ENCODE measurements at regions not wholly inside any gene's neighbourhood (a gene's known extent, or its start where the extent isn't known, plus 50 kb on each side); places are given as distances from the start of the nearest gene placed in this dataset.

DNA sequence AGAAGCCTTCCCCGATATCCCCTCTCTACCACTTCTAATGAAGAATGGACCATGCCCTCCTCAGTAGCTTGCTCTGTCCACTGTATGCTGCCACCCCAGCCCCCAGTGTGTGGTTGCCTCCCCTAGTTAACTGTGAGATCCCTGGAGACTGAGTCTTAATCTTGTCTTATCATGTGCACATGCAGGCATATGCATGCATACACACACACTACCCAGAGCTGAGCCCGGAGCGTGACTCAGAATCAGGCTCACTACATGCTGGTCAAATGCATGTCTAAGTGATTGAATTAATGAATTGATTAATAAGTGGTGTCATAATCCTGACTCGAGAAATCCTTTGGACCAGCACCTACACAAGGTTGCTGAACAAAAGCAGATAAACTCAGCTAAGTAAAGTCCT is 99.4 kb downstream of the CCT6B start:
- TF ChIP-seq, protein P1, sequence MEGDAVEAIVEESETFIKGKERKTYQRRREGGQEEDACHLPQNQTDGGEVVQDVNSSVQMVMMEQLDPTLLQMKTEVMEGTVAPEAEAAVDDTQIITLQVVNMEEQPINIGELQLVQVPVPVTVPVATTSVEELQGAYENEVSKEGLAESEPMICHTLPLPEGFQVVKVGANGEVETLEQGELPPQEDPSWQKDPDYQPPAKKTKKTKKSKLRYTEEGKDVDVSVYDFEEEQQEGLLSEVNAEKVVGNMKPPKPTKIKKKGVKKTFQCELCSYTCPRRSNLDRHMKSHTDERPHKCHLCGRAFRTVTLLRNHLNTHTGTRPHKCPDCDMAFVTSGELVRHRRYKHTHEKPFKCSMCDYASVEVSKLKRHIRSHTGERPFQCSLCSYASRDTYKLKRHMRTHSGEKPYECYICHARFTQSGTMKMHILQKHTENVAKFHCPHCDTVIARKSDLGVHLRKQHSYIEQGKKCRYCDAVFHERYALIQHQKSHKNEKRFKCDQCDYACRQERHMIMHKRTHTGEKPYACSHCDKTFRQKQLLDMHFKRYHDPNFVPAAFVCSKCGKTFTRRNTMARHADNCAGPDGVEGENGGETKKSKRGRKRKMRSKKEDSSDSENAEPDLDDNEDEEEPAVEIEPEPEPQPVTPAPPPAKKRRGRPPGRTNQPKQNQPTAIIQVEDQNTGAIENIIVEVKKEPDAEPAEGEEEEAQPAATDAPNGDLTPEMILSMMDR (IDR thresholded peaks at IDR 0.05), result no peak
- no peak for TF ChIP-seq POLR2A (IDR thresholded peaks at IDR 0.05)
